ENCODE measurements at regions not wholly inside any gene's neighbourhood (a gene's known extent, or its start where the extent isn't known, plus 50 kb on each side); places are given as distances from the start of the nearest gene placed in this dataset.

DNA sequence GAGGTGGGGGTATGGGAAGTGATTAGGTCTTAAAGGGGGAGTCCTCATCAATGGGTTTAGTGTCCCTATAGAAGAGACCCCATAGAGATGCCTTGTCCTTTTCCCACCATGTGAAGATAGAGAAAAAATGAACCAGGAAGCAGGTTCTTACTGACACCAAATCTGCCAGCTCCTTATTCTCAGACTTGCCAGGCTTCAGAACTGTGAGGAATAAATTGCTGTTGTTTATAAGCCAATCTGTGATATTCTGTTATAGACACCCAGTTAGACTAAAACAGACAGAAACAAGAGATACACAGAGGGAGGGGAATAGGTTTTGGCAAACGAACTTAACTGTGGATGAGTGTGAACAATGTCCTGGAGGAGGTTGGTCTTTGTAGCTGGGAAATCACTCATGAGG, 381.4 kb downstream of the ADRA2A start:
- DNase-seq (ENCODE audit: low read depth), result no peak
- no peak overlapping the region for H3K4me3 ChIP-seq (ENCODE audit: low read depth, low read length)
- no peak for TF ChIP-seq CTCF (IDR thresholded peaks at IDR 0.05; ENCODE audit: insufficient read depth, low read depth, low read length, missing control alignments)

- H3K4me3 ChIP-seq (ENCODE audit: low read depth, low read length), result no peak overlapping the region
- TF ChIP-seq CTCF (IDR thresholded peaks at IDR 0.05; ENCODE audit: insufficient read depth, low read depth, low read length, missing control alignments), result no peak
- no peak for DNase-seq (ENCODE audit: low read depth)
Measured at GRCh38 chr10:111459967-111460366, 383.1 kb downstream of the ADRA2A start.

DNA sequence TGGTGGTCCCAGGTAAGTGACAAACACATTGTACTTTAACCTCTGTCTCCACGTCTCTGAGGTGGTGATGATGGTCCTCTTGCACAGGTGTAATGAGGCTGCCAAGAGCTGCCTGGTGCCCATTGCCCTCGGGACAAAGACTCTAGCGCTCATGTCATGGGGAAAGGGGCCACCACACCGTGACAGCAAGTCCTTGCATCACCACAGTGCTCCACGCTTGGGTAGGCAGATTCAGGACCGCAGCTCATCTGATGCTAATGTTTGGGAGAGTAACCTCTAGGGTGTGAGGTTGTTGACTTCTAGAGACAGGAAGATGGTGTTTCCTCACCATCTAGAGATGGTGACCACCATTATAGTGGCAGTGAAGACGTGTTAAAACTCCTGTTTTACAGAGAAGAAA, 395.6 kb downstream of the ADRA2A start:
- no peak for TF ChIP-seq CTCF (IDR thresholded peaks at IDR 0.05; ENCODE audit: insufficient read depth, low read depth, low read length, missing control alignments)
- H3K4me3 ChIP-seq (ENCODE audit: low read depth, low read length), result no peak overlapping the region
- DNase-seq (ENCODE audit: low read depth), result peak; percentile 8

- no peak for DNase-seq (ENCODE audit: low read depth)
- H3K4me3 ChIP-seq (ENCODE audit: low read depth, low read length), result no peak overlapping the region
- no peak for TF ChIP-seq CTCF (IDR thresholded peaks at IDR 0.05; ENCODE audit: insufficient read depth, low read depth, low read length, missing control alignments)
Measured at GRCh38 chr10:111473361-111473760, 396.5 kb downstream of the ADRA2A start.

- no peak for DNase-seq (ENCODE audit: low read depth)
- no peak overlapping the region for H3K4me3 ChIP-seq (ENCODE audit: low read depth, low read length)
- no peak for TF ChIP-seq CTCF (IDR thresholded peaks at IDR 0.05; ENCODE audit: insufficient read depth, low read depth, low read length, missing control alignments)
Measured at GRCh38 chr10:111474786-111475185, 398.0 kb downstream of the ADRA2A start.

DNA sequence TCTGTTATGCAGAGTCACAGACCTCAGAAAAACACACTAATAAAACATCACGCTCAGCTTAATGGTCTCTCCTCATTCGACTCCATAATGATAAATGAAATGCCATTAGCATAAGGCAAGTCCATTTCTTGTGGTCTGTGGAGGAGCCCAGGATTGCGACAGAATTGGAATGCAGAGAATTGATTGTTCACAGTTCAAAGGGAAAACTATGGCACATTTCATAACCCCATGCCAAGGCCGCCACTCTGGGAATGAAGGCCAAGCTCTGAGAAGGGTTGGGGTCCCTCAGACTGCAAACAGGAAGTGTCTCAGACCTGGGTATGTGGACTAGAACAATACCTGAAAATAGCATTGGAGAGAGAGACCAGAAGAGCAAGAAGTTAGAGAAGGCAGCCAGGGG, 398.9 kb downstream of the ADRA2A start:
- DNase-seq (ENCODE audit: low read depth), result no peak
- no peak for TF ChIP-seq CTCF (IDR thresholded peaks at IDR 0.05; ENCODE audit: insufficient read depth, low read depth, low read length, missing control alignments)

GRCh38 chr10:111478651-111479050, 401.8 kb downstream of the ADRA2A start:
- no peak for TF ChIP-seq CTCF (IDR thresholded peaks at IDR 0.05; ENCODE audit: insufficient read depth, low read depth, low read length, missing control alignments)

More for the DNA sequence above, 398.9 kb downstream of the ADRA2A start:
- no peak overlapping the region for H3K4me3 ChIP-seq (ENCODE audit: low read depth, low read length)

More at GRCh38 chr10:111478651-111479050, 401.8 kb downstream of the ADRA2A start:
- no peak overlapping the region for H3K4me3 ChIP-seq (ENCODE audit: low read depth, low read length)
- no peak for DNase-seq (ENCODE audit: low read depth)

Data from GM12865 (cell line).